ENCODE measurements at regions not wholly inside any gene's neighbourhood (a gene's known extent, or its start where the extent isn't known, plus 50 kb on each side); places are given as distances from the start of the nearest gene placed in this dataset.

DNA sequence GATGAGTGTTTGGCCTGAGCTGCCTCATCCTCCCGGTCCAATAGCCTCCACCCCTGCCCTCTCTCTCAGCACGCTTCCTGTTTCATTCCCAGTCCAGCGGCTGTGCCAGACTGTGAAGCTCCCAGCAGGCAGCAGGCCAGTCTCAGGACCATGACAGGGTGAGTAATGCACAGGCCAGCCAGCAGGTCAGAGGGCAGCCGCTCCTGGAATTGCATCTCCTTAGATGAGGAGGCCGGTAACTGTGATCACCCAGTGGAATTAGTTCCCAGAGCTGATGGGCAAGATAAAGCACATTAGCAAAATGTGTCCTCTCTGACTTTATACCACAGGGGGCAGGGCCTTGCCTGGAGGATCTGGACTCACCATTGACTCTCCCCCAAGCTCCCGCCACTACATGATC is 251.2 kb downstream of the ETS1 start:
- Histone ChIP-seq H3K36me3 (no peaks in the 10 kb centered on the region), H3K4me1 (no peaks in the 10 kb centered on the region), H3K27ac (peak overlapping the region; percentile 8), H3K9me3 (no peaks in the 10 kb centered on the region), H3K4me3 (no peak overlapping the region), H3K27me3 (no peaks in the 10 kb centered on the region)
- WGBS = 60% methylated on average over 6 of the region's 6 CpGs
- TF ChIP-seq POLR2A (IDR thresholded peaks at IDR 0.05) = no peak
- TF ChIP-seq, protein P1, sequence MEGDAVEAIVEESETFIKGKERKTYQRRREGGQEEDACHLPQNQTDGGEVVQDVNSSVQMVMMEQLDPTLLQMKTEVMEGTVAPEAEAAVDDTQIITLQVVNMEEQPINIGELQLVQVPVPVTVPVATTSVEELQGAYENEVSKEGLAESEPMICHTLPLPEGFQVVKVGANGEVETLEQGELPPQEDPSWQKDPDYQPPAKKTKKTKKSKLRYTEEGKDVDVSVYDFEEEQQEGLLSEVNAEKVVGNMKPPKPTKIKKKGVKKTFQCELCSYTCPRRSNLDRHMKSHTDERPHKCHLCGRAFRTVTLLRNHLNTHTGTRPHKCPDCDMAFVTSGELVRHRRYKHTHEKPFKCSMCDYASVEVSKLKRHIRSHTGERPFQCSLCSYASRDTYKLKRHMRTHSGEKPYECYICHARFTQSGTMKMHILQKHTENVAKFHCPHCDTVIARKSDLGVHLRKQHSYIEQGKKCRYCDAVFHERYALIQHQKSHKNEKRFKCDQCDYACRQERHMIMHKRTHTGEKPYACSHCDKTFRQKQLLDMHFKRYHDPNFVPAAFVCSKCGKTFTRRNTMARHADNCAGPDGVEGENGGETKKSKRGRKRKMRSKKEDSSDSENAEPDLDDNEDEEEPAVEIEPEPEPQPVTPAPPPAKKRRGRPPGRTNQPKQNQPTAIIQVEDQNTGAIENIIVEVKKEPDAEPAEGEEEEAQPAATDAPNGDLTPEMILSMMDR (IDR thresholded peaks at IDR 0.05) = no peak
- no peak for TF ChIP-seq EP300 (IDR thresholded peaks at IDR 0.05)
- no peak for TF ChIP-seq POLR2AphosphoS5 (IDR thresholded peaks at IDR 0.05)
- DNase-seq (ENCODE audit: low spot score in 2 of 2) = peak in 1 of 2 donors; percentile 75

DNA sequence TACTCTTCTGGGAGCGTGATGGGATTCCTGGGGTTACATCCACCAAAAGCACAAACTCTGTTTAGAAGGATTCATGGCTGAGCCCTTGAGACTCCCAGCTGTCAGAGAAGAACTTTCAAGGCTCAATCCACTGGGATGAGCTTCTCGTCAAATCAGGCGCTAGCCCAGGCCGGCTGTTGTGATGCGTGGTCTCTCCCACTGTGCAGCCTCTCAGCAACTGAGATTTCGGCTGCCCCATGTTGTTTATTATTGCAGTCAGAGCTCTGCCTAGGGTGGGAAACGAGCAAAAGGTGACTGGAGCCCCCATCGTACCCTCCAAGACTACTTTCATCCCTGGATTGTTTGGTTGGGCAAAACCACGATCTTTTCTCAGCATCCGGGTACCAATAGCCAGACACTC is 251.6 kb downstream of the ETS1 start:
- Histone ChIP-seq H3K27me3 (no peaks in the 10 kb centered on the region), H3K4me1 (no peaks in the 10 kb centered on the region), H3K4me3 (no peak overlapping the region), H3K36me3 (no peaks in the 10 kb centered on the region), H3K9me3 (no peaks in the 10 kb centered on the region), H3K27ac (peak overlapping the region; percentile 8)
- TF ChIP-seq EP300 (IDR thresholded peaks at IDR 0.05) (no peak), POLR2AphosphoS5 (IDR thresholded peaks at IDR 0.05) (no peak), POLR2A (IDR thresholded peaks at IDR 0.05) (no peak)
- TF ChIP-seq, protein P1 (IDR thresholded peaks at IDR 0.05) = no peak
- WGBS = 85% methylated on average over 10 of the region's 10 CpGs
- no peak for DNase-seq (ENCODE audit: low spot score in 2 of 2)

DNA sequence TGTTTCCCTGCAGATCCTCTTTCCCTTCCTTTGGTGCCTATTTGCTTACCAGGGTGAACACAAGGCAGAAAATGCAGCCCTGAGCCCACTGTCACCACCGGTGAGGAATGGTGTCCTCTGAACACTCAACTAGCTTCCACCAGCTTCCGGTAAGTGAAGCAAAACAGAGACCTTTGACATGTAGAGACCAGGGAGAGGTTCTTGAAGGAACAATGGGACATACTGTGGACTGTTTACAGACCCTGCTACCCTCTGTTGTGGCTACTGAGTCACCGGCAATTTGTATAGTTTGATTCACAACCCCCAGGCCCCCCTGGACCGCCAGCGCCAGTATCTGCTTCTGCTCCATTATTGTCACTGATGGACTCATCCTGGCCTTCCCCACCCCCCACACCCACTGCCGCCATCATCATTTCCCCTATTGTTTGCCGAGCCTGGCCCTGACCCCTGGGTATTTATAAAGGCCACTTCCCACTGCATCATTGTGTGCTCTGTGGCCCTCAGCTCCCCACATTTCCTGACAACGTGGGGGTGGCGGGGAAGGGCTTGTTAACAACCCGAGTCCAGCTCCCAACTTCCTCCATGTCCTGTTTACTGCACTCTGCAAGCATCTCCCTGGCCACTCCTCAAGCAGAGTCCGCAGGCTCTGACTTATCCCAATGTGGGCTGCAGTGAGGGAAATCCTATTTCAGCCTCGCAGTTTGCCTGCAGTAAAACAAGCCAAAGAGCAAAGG is 252.9 kb downstream of the ETS1 start:
- H3K27ac ChIP-seq = peak overlapping the region; percentile 49
- H3K4me1 ChIP-seq = no peaks in the 10 kb centered on the region
- peak in 1 of 2 donors; percentile 75 for DNase-seq (ENCODE audit: low spot score in 2 of 2)
- no peaks in the 10 kb centered on the region for H3K36me3 ChIP-seq
- H3K9me3 ChIP-seq = no peaks in the 10 kb centered on the region
- WGBS = 67% methylated on average over 11 of the region's 12 CpGs
- H3K27me3 ChIP-seq = no peaks in the 10 kb centered on the region
- no peak for TF ChIP-seq EP300 (IDR thresholded peaks at IDR 0.05)
- TF ChIP-seq, protein P1 (IDR thresholded peaks at IDR 0.05) = no peak
- no peak for TF ChIP-seq POLR2A (IDR thresholded peaks at IDR 0.05)
- no peak for TF ChIP-seq POLR2AphosphoS5 (IDR thresholded peaks at IDR 0.05)
- H3K4me3 ChIP-seq = no peak overlapping the region

DNA sequence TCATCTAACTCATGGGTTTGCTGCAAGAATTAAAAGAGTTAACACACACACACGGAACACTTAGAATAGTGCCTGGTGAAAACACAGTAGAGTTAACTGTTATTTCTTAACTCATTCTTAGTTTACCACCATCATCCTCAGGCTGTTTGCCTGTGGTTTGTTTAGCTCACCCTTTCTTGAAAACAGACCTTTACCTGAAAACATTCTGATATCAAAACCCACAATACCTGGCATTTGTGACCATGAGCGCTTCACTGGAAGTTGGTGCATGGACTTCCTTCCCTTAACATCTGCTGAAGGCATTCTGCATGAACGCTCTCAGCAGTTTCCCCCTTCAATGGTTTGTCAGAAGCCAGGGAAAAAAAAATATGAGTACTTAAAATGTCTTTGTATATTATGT is 256.0 kb downstream of the ETS1 start:
- DNase-seq (ENCODE audit: low spot score in 2 of 2) = no peak
- TF ChIP-seq POLR2A (IDR thresholded peaks at IDR 0.05) = no peak
- TF ChIP-seq EP300 (IDR thresholded peaks at IDR 0.05) = no peak
- no peak for TF ChIP-seq POLR2AphosphoS5 (IDR thresholded peaks at IDR 0.05)
- TF ChIP-seq, protein P1 (IDR thresholded peaks at IDR 0.05) = no peak
- whole genome bisulfite sequencing = 70% methylated on average over 3 of the region's 3 CpGs
- Histone ChIP-seq H3K27me3 (no peaks in the 10 kb centered on the region), H3K4me3 (no peak overlapping the region), H3K36me3 (no peaks in the 10 kb centered on the region), H3K27ac (no peak overlapping the region), H3K4me1 (no peaks in the 10 kb centered on the region), H3K9me3 (no peaks in the 10 kb centered on the region)

DNA sequence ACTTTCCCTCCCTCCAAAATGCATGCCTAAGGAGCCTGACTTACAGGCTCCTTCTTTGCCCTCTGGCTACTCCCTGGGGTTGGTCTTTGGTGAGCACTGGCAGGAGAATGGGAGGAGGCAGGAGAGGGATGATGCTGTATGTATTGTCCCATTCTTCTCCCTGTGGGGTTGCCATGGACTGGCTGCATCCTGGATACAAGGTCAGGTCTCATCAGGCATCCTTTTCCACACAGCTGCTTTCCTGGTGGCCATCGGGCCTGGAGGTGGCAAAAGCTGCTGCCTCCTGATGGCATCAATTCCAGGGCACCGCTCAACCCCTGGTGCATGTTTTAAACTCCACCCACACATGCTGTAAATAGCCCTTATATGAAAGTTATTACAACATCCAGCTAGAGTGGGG is 257.2 kb downstream of the ETS1 start:
- no peak overlapping the region for H3K27ac ChIP-seq
- no peaks in the 10 kb centered on the region for H3K9me3 ChIP-seq
- no peak overlapping the region for H3K4me3 ChIP-seq
- 91% methylated on average over 2 of the region's 2 CpGs for WGBS
- no peaks in the 10 kb centered on the region for H3K4me1 ChIP-seq
- TF ChIP-seq EP300 (IDR thresholded peaks at IDR 0.05) (no peak), POLR2AphosphoS5 (IDR thresholded peaks at IDR 0.05) (no peak), POLR2A (IDR thresholded peaks at IDR 0.05) (no peak)
- no peak for DNase-seq (ENCODE audit: low spot score in 2 of 2)
- H3K27me3 ChIP-seq = no peaks in the 10 kb centered on the region
- H3K36me3 ChIP-seq = no peaks in the 10 kb centered on the region

Data from suprapubic skin (tissue), 4 donors.